ENCODE measurements at regions not wholly inside any gene's neighbourhood (a gene's known extent, or its start where the extent isn't known, plus 50 kb on each side); places are given as distances from the start of the nearest gene placed in this dataset.

GRCh38 chr2:15858466-15858865 is 81.9 kb upstream of the MYCN start:
- TF ChIP-seq CREB1 (IDR thresholded peaks at IDR 0.05) (no peak), CTCF (IDR thresholded peaks at IDR 0.05; ENCODE audit: control extremely low read depth in 1 of 3, insufficient read depth in 1 of 3, low read depth in 1 of 3, low read length in 3 of 3) (no peak), TAF1 (IDR thresholded peaks at IDR 0.05; ENCODE audit: low read depth, low read length) (no peak), SIN3A (conservative IDR thresholded peaks at IDR 0.05 in 1 of 2, IDR thresholded peaks at IDR 0.05 in 1 of 2; ENCODE audit: low read depth in 1 of 2, low read length in 2 of 2) (no peak), USF2 (IDR thresholded peaks at IDR 0.05; ENCODE audit: low read length) (no peak), JUN (IDR thresholded peaks at IDR 0.05; ENCODE audit: low read depth, low read length) (no peak), MAX (IDR thresholded peaks at IDR 0.05) (no peak), CHD2 (IDR thresholded peaks at IDR 0.05; ENCODE audit: low read length) (no peak)
